Neural cell (in vitro differentiated cells): ENCODE measurements at regions not wholly inside any gene's neighbourhood (a gene's known extent, or its start where the extent isn't known, plus 50 kb on each side); places are given as distances from the start of the nearest gene placed in this dataset.

Source experiments
- H2AFZ ChIP-seq: fragments of 200-600, 300-800 bp; sonication (generic), shearing (Covaris generic); 2 replicates; pipeline ENCODE4 v1.6.0; 2014; ENCODE audit warnings: low read depth, mild to moderate bottlenecking, antibody characterized with exemption, low read length, moderate library complexity
- H3F3A ChIP-seq: fragments of 200-600 bp; shearing (Covaris generic); 2 replicates; pipeline ENCODE4 v1.6.1; 2016; ENCODE audit warnings: mild to moderate bottlenecking, moderate library complexity, mixed read lengths, antibody characterized with exemption, low read length; ENCODE audit not compliant: insufficient read depth, poor library complexity, severe bottlenecking
- H3K27ac ChIP-seq: fragments of 200-600, 300-800 bp; sonication (generic), shearing (Covaris generic); 2 replicates; pipeline ENCODE4 v1.5.1; 2014; ENCODE audit warnings: mild to moderate bottlenecking, low read length, moderate library complexity
- H3K27me3 ChIP-seq: fragments of 300-800, 200-600 bp; sonication (generic), shearing (Covaris generic); 2 replicates; pipeline ENCODE4 v1.6.0; 2014; ENCODE audit warnings: mild to moderate bottlenecking, low read depth, low read length, moderate library complexity; ENCODE audit not compliant: insufficient read depth
- H3K36me3 ChIP-seq: fragments of 300-800, 200-600 bp; sonication (generic), shearing (Covaris generic); 2 replicates; pipeline ENCODE4 v1.5.1; 2014; ENCODE audit warnings: mild to moderate bottlenecking, antibody characterized with exemption, low read length, moderate library complexity; ENCODE audit not compliant: insufficient read depth
- H3K4me2 ChIP-seq: fragments of 300-800, 200-600 bp; sonication (generic), shearing (Covaris generic); 2 replicates; pipeline ENCODE4 v1.6.0; 2014; ENCODE audit warnings: mild to moderate bottlenecking, low read length
- H3K4me3 ChIP-seq: fragments of 300-800, 200-600 bp; sonication (generic), shearing (Covaris generic); 2 replicates; pipeline ENCODE4 v1.5.1; 2014; ENCODE audit warnings: mild to moderate bottlenecking, low read length, moderate library complexity
- H3K79me2 ChIP-seq: fragments of 200-600 bp; shearing (Covaris generic); replicated peaks from 2 replicates; pipeline ENCODE4 v1.6.0; 2014; ENCODE audit warnings: mild to moderate bottlenecking, low read length, moderate library complexity; ENCODE audit not compliant: insufficient read depth
- H3K9ac ChIP-seq: fragments of 300-800, 200-600 bp; sonication (generic), shearing (Covaris generic); 2 replicates; pipeline ENCODE4 v1.6.1; 2016; ENCODE audit warnings: mild to moderate bottlenecking, low read length, mixed read lengths
- H3K9me2 ChIP-seq: fragments of 200-600 bp; shearing (Covaris generic); 2 replicates; pipeline ENCODE4 v1.6.1; 2016; ENCODE audit warnings: mild to moderate bottlenecking, low read length, mixed read lengths; ENCODE audit not compliant: insufficient read depth
- H3K9me3 ChIP-seq: fragments of 200-600, 300-800 bp; sonication (generic), shearing (Covaris generic); 2 replicates; pipeline ENCODE4 v1.6.1; 2016; ENCODE audit warnings: mild to moderate bottlenecking, mixed run types, low read length, moderate library complexity, mixed read lengths
- H4K20me1 ChIP-seq: fragments of 200-600 bp; shearing (Covaris generic); 2 replicates; pipeline ENCODE4 v1.6.1; 2016; ENCODE audit warnings: mild to moderate bottlenecking, mixed run types; ENCODE audit not compliant: insufficient read depth
- CTCF ChIP-seq: fragments of 450-650 bp; IDR thresholded peaks from 2 replicates; pipeline ENCODE4 v1.5.1; 2014; ENCODE audit warnings: antibody characterized with exemption, mild to moderate bottlenecking, moderate library complexity; ENCODE audit not compliant: poor library complexity, severe bottlenecking
- EP300 ChIP-seq: fragments of 450-650 bp; conservative IDR thresholded peaks from 2 replicates; pipeline ENCODE4 v1.6.1; 2014; ENCODE audit warnings: antibody characterized with exemption, mild to moderate bottlenecking, moderate library complexity; ENCODE audit not compliant: poor library complexity, severe bottlenecking
- EZH2 ChIP-seq: fragments of 200-600, 300-800 bp; shearing (Covaris generic), sonication (generic); IDR thresholded peaks from 2 replicates; pipeline ENCODE4 v1.6.1; 2014; ENCODE audit warnings: antibody characterized with exemption, low read length, borderline replicate concordance, mild to moderate bottlenecking; ENCODE audit not compliant: insufficient read depth, poor library complexity, severe bottlenecking
- MXI1 ChIP-seq: fragments of 450-650 bp; conservative IDR thresholded peaks from 2 replicates; pipeline ENCODE4 v1.6.1; 2014; ENCODE audit warnings: antibody characterized with exemption, mild to moderate bottlenecking; ENCODE audit not compliant: poor library complexity, severe bottlenecking
- POLR2AphosphoS5 ChIP-seq: IDR thresholded peaks from 2 replicates; pipeline ENCODE4 v1.6.1; 2012
- RAD21 ChIP-seq: fragments of 450-650 bp; conservative IDR thresholded peaks from 2 replicates; pipeline ENCODE4 v1.6.1; 2014; ENCODE audit warnings: antibody characterized with exemption, mild to moderate bottlenecking, moderate library complexity
- SMC3 ChIP-seq: fragments of 450-650 bp; conservative IDR thresholded peaks from 2 replicates; pipeline ENCODE4 v1.6.1; 2014; ENCODE audit warnings: antibody characterized with exemption, mild to moderate bottlenecking, moderate library complexity; ENCODE audit not compliant: poor library complexity
- TAF1 ChIP-seq: IDR thresholded peaks from 2 replicates; pipeline ENCODE4 v1.6.1; 2012; ENCODE audit warnings: low read depth
- TF ChIP-seq, protein P1 (sequence below): IDR thresholded peaks from 2 replicates; pipeline ENCODE4 v1.6.1; 2012; ENCODE audit warnings: borderline replicate concordance

DNA sequence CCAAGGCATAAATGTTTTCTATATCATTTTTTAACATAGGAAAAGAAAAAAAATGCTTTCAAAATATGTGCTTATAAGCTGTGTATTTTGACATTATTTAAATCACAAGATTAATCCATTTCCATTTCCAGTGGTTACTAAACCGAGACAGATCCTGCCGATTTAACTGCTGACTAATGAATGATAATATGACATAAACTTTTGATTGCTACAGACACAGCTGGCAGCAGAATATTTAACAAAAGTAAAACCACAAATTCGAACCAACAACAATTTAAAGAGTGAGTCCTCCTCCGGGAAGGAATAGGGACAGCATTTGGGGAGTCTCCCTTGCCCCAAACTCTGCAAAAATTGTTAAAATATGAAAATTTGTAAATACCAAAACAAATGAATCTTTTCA is 401.3 kb upstream of the DAB2 start:
- Histone ChIP-seq H2AFZ (no peak overlapping the region), H3K79me2 (no peaks in the 10 kb centered on the region), H3K27ac (no peak overlapping the region), H3K9ac (no peak overlapping the region), H4K20me1 (no peaks in the 10 kb centered on the region), H3K36me3 (no peaks in the 10 kb centered on the region), H3K9me3 (no peaks in the 10 kb centered on the region), H3K27me3 (peaks cover 4% of the 10 kb centered on the region), H3K4me3 (no peak overlapping the region), H3K4me2 (no peak overlapping the region), H3F3A (no peaks in the 10 kb centered on the region), H3K9me2 (no peaks in the 10 kb centered on the region)
- no peak for TF ChIP-seq CTCF
- no peak for TF ChIP-seq EZH2
- no peak for TF ChIP-seq SMC3
- no peak for TF ChIP-seq EP300
- TF ChIP-seq MXI1, result no peak
- TF ChIP-seq RAD21, result no peak

DNA sequence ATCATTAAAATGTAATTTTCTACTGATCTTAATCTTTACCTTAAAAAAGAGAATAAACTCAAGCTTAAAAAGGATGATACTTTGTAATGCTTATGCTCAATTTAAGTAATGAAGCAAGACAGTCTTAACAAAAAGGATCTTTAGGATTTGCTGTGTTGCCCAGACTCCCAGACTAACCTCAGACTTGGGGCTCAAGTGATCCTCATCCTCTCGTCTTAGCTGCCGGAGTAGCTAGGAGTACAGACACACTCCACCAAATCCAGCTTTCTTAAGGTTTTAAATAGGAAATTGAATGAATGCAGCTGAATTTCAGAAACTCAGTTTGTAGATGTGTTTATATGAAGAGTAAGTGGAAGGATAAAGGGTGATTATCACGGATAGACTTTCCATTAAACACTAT is 400.5 kb upstream of the DAB2 start:
- H3K36me3 ChIP-seq, result no peaks in the 10 kb centered on the region
- no peaks in the 10 kb centered on the region for H3K9me2 ChIP-seq
- H4K20me1 ChIP-seq, result no peaks in the 10 kb centered on the region
- no peak for TF ChIP-seq EP300
- TF ChIP-seq MXI1, result no peak
- TF ChIP-seq POLR2AphosphoS5, result no peak
- TF ChIP-seq EZH2, result no peak
- no peak for TF ChIP-seq SMC3
- TF ChIP-seq, protein P1, sequence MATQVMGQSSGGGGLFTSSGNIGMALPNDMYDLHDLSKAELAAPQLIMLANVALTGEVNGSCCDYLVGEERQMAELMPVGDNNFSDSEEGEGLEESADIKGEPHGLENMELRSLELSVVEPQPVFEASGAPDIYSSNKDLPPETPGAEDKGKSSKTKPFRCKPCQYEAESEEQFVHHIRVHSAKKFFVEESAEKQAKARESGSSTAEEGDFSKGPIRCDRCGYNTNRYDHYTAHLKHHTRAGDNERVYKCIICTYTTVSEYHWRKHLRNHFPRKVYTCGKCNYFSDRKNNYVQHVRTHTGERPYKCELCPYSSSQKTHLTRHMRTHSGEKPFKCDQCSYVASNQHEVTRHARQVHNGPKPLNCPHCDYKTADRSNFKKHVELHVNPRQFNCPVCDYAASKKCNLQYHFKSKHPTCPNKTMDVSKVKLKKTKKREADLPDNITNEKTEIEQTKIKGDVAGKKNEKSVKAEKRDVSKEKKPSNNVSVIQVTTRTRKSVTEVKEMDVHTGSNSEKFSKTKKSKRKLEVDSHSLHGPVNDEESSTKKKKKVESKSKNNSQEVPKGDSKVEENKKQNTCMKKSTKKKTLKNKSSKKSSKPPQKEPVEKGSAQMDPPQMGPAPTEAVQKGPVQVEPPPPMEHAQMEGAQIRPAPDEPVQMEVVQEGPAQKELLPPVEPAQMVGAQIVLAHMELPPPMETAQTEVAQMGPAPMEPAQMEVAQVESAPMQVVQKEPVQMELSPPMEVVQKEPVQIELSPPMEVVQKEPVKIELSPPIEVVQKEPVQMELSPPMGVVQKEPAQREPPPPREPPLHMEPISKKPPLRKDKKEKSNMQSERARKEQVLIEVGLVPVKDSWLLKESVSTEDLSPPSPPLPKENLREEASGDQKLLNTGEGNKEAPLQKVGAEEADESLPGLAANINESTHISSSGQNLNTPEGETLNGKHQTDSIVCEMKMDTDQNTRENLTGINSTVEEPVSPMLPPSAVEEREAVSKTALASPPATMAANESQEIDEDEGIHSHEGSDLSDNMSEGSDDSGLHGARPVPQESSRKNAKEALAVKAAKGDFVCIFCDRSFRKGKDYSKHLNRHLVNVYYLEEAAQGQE, result no peak
- TF ChIP-seq CTCF, result no peak
- TF ChIP-seq RAD21, result no peak
- no peak for TF ChIP-seq TAF1
- no peak overlapping the region for H2AFZ ChIP-seq
- no peak overlapping the region for H3K4me3 ChIP-seq
- H3F3A ChIP-seq, result no peaks in the 10 kb centered on the region
- no peak overlapping the region for H3K27ac ChIP-seq
- no peak overlapping the region for H3K9ac ChIP-seq
- no peak overlapping the region for H3K4me2 ChIP-seq
- H3K79me2 ChIP-seq, result no peaks in the 10 kb centered on the region
- no peaks in the 10 kb centered on the region for H3K9me3 ChIP-seq
- peaks cover 4% of the 10 kb centered on the region for H3K27me3 ChIP-seq
